Muscle of leg (tissue), 3 donors: ENCODE measurements at regions not wholly inside any gene's neighbourhood (a gene's known extent, or its start where the extent isn't known, plus 50 kb on each side); places are given as distances from the start of the nearest gene placed in this dataset.
"Not testable (repeated sequence)": the region's sequence is repeated elsewhere in the genome, so short reads cannot be mapped to it uniquely, and the experiment has no call there.

Experiments used
- DNase-seq: peaks from one replicate; pipeline ENCODE4 v3.0.0; 2013
- H3K27ac ChIP-seq: one replicate; pipeline ENCODE4 v1.5.1; 2013; ENCODE audit warnings: mild to moderate bottlenecking, low read length, control low read depth
- H3K27me3 ChIP-seq: one replicate; pipeline ENCODE4 v1.6.1; 2013; ENCODE audit warnings: low read length; ENCODE audit not compliant: control insufficient read depth, insufficient read depth
- H3K36me3 ChIP-seq: one replicate; pipeline ENCODE4 v1.6.1; 2013; ENCODE audit warnings: low read length; ENCODE audit not compliant: control insufficient read depth, insufficient read depth
- H3K4me1 ChIP-seq: one replicate; pipeline ENCODE4 v1.6.1; 2013; ENCODE audit warnings: low read length; ENCODE audit not compliant: control insufficient read depth, insufficient read depth
- H3K4me3 ChIP-seq: one replicate; pipeline ENCODE4 v1.5.1; 2013; ENCODE audit warnings: low read length, control low read depth
- H3K9me3 ChIP-seq: replicated peaks from 2 replicates; pipeline ENCODE4 v1.6.1; 2013; ENCODE audit warnings: low read depth, low read length; ENCODE audit not compliant: control insufficient read depth
- WGBS: methylation state at CpG from one replicate; pipeline ENCODE4 v1.1.5; 2013; ENCODE audit warnings: missing lambda C conversion rate; ENCODE audit not compliant: insufficient coverage; 5-methylcytosine and 5-hydroxymethylcytosine counted together

GRCh38 chr1:223991297-223991857 lies 122.5 kb upstream of the FBXO28 start:
- WGBS, result no CpG with 5 or more reads among the region's 10 CpGs
- H3K36me3 ChIP-seq, H3K4me1 ChIP-seq, H3K27me3 ChIP-seq, H3K4me3 ChIP-seq, H3K27ac ChIP-seq, DNase-seq, H3K9me3 ChIP-seq: not testable (repeated sequence)

GRCh38 chr1:223961985-223962384 lies 116.2 kb upstream of the TP53BP2 start:
- not testable (repeated sequence) for H3K4me3 ChIP-seq, H3K27me3 ChIP-seq
- WGBS, result 100% methylated on average over 2 of the region's 4 CpGs

GRCh38 chr1:223952801-223953200 lies 107.1 kb upstream of the TP53BP2 start:
- WGBS, result no CpG with 5 or more reads among the region's 2 CpGs
- H3K27ac ChIP-seq, H3K36me3 ChIP-seq, H3K9me3 ChIP-seq, H3K4me1 ChIP-seq, DNase-seq, H3K27me3 ChIP-seq, H3K4me3 ChIP-seq: not testable (repeated sequence)

More at GRCh38 chr1:223961985-223962384, 116.2 kb upstream of the TP53BP2 start:
- not testable (repeated sequence) for H3K9me3 ChIP-seq, H3K27ac ChIP-seq, DNase-seq, H3K4me1 ChIP-seq, H3K36me3 ChIP-seq

- not testable (repeated sequence) for H3K4me3 ChIP-seq, H3K27me3 ChIP-seq, DNase-seq, H3K9me3 ChIP-seq, H3K4me1 ChIP-seq, H3K27ac ChIP-seq, H3K36me3 ChIP-seq
- 98% methylated on average over 10 of the region's 14 CpGs for WGBS
Measured at GRCh38 chr1:223951551-223951950, 105.8 kb upstream of the TP53BP2 start.

GRCh38 chr1:223949944-223950343 lies 104.2 kb upstream of the TP53BP2 start:
- H3K27me3 ChIP-seq, H3K27ac ChIP-seq, H3K9me3 ChIP-seq, DNase-seq, H3K4me1 ChIP-seq, H3K4me3 ChIP-seq, H3K36me3 ChIP-seq: not testable (repeated sequence)
- 100% methylated on average over 1 of the region's 10 CpGs for WGBS

GRCh38 chr1:223948041-223948440 lies 102.3 kb upstream of the TP53BP2 start:
- 98% methylated on average over 9 of the region's 12 CpGs for WGBS
- not testable (repeated sequence) for H3K27me3 ChIP-seq, H3K27ac ChIP-seq, H3K4me1 ChIP-seq, DNase-seq, H3K36me3 ChIP-seq, H3K9me3 ChIP-seq, H3K4me3 ChIP-seq

GRCh38 chr1:223936592-223936991 lies 90.8 kb upstream of the TP53BP2 start:
- H3K4me1 ChIP-seq, H3K36me3 ChIP-seq, DNase-seq, H3K27me3 ChIP-seq, H3K27ac ChIP-seq, H3K9me3 ChIP-seq, H3K4me3 ChIP-seq: not testable (repeated sequence)
- no CpG with 5 or more reads among the region's 2 CpGs for whole genome bisulfite sequencing

GRCh38 chr1:223931476-223931875 lies 85.7 kb upstream of the TP53BP2 start:
- not testable (repeated sequence) for H3K27ac ChIP-seq, H3K4me1 ChIP-seq, H3K27me3 ChIP-seq, H3K4me3 ChIP-seq, DNase-seq, H3K36me3 ChIP-seq, H3K9me3 ChIP-seq
- no CpG with 5 or more reads among the region's 1 CpG for WGBS

GRCh38 chr1:223920805-223921204 lies 75.1 kb upstream of the TP53BP2 start:
- H3K27me3 ChIP-seq, H3K36me3 ChIP-seq, H3K27ac ChIP-seq, H3K9me3 ChIP-seq, H3K4me1 ChIP-seq, DNase-seq, H3K4me3 ChIP-seq: not testable (repeated sequence)
- WGBS, result no CpG with 5 or more reads among the region's 4 CpGs

- H3K4me3 ChIP-seq, DNase-seq, H3K4me1 ChIP-seq, H3K27me3 ChIP-seq, H3K9me3 ChIP-seq, H3K27ac ChIP-seq, H3K36me3 ChIP-seq: not testable (repeated sequence)
- WGBS, result no CpG with 5 or more reads among the region's 2 CpGs
Measured at GRCh38 chr1:223915476-223915875, 69.7 kb upstream of the TP53BP2 start.

- not testable (repeated sequence) for H3K4me3 ChIP-seq, H3K4me1 ChIP-seq, H3K27ac ChIP-seq, H3K27me3 ChIP-seq, DNase-seq, H3K9me3 ChIP-seq, H3K36me3 ChIP-seq
- no CpG with 5 or more reads among the region's 2 CpGs for WGBS
Measured at GRCh38 chr1:223913715-223914114, 68.0 kb upstream of the TP53BP2 start.
